SK-N-SH treated with all-trans-retinoic acid at 6 μM for 48 hours (cell line): ENCODE measurements at regions not wholly inside any gene's neighbourhood (a gene's known extent, or its start where the extent isn't known, plus 50 kb on each side); places are given as distances from the start of the nearest gene placed in this dataset.

Source experiments
- ATAC-seq: fragments of 200-7000 bp; cut with Tn5 transposase; 3 replicates; pipeline ENCODE4 v1.9.1; 2020; ENCODE audit warnings: mild to moderate bottlenecking, moderate library complexity
- ARNTL ChIP-seq: fragments of 450-650 bp; formaldehyde crosslinking; IDR thresholded peaks from 2 replicates; pipeline ENCODE4 v1.5.0; 2020; ENCODE audit warnings: low read depth, mild to moderate bottlenecking, moderate library complexity, borderline replicate concordance
- CREB5 ChIP-seq: fragments of 250-450 bp; sonication (Bioruptor Pico); IDR thresholded peaks from 2 replicates; pipeline ENCODE4 v1.5.1; 2020; ENCODE audit warnings: low read depth, mild to moderate bottlenecking, moderate library complexity
- CSDC2 ChIP-seq: fragments of 250-450 bp; sonication (Bioruptor Pico); IDR thresholded peaks from 2 replicates; pipeline ENCODE4 v1.5.0; 2020; ENCODE audit warnings: mild to moderate bottlenecking, moderate library complexity
- CSRNP3 ChIP-seq: fragments of 250-450 bp; sonication (Bioruptor Pico); IDR thresholded peaks from 2 replicates; pipeline ENCODE4 v1.5.1; 2021; ENCODE audit warnings: mild to moderate bottlenecking, moderate library complexity
- ESRRG ChIP-seq: fragments of 250-450 bp; sonication (Bioruptor Pico); IDR thresholded peaks from 2 replicates; pipeline ENCODE4 v1.6.1; 2021; ENCODE audit warnings: mild to moderate bottlenecking
- GLIS3 ChIP-seq: fragments of 250-450 bp; sonication (Bioruptor Pico); IDR thresholded peaks from 2 replicates; pipeline ENCODE4 v1.5.0; 2020; ENCODE audit warnings: mild to moderate bottlenecking, moderate library complexity
- ISL1 ChIP-seq: fragments of 250-450 bp; sonication (Bioruptor Pico); IDR thresholded peaks from 2 replicates; pipeline ENCODE4 v2.1.2; 2022; ENCODE audit warnings: mild to moderate bottlenecking, moderate library complexity
- OSR1 ChIP-seq: fragments of 250-450 bp; sonication (Bioruptor Pico); IDR thresholded peaks from 2 replicates; pipeline ENCODE4 v1.8.0; 2022; ENCODE audit warnings: moderate library complexity, mild to moderate bottlenecking, inconsistent platforms
- PATZ1 ChIP-seq: fragments of 250-450 bp; sonication (Bioruptor Pico); IDR thresholded peaks from 2 replicates; pipeline ENCODE4 v1.8.0; 2020; ENCODE audit warnings: mild to moderate bottlenecking, moderate library complexity, borderline replicate concordance
- POU6F1 ChIP-seq: fragments of 250-450 bp; sonication (Bioruptor Pico); IDR thresholded peaks from 2 replicates; pipeline ENCODE4 v1.8.0; 2021; ENCODE audit warnings: low read depth, mild to moderate bottlenecking, moderate library complexity, borderline replicate concordance
- RARB ChIP-seq: fragments of 250-450 bp; sonication (Bioruptor Pico); IDR thresholded peaks from 2 replicates; pipeline ENCODE4 v1.8.0; 2021; ENCODE audit warnings: mild to moderate bottlenecking, moderate library complexity
- SNAI2 ChIP-seq: fragments of 250-450 bp; sonication (Bioruptor Pico); IDR thresholded peaks from 2 replicates; pipeline ENCODE4 v1.5.0; 2020; ENCODE audit warnings: mild to moderate bottlenecking, moderate library complexity
- TCF4 ChIP-seq: fragments of 250-450 bp; sonication (Bioruptor Pico); IDR thresholded peaks from 2 replicates; pipeline ENCODE4 v1.8.0; 2021; ENCODE audit warnings: mild to moderate bottlenecking, moderate library complexity, borderline replicate concordance
- TOX ChIP-seq: fragments of 250-450 bp; sonication (Bioruptor Pico); IDR thresholded peaks from 2 replicates; pipeline ENCODE4 v1.8.0; 2021; ENCODE audit warnings: mild to moderate bottlenecking, moderate library complexity, borderline replicate concordance
- TSHZ2 ChIP-seq: fragments of 250-450 bp; sonication (Bioruptor Pico); IDR thresholded peaks from 2 replicates; pipeline ENCODE4 v1.5.0; 2020; ENCODE audit warnings: mild to moderate bottlenecking, moderate library complexity
- ZC3H10 ChIP-seq: fragments of 250-450 bp; sonication (Bioruptor Pico); IDR thresholded peaks from 2 replicates; pipeline ENCODE4 v1.5.1; 2021; ENCODE audit warnings: mild to moderate bottlenecking, moderate library complexity
- ZFP30 ChIP-seq: fragments of 450-650 bp; formaldehyde crosslinking; IDR thresholded peaks from 2 replicates; pipeline ENCODE4 v1.5.0; 2022; ENCODE audit warnings: mild to moderate bottlenecking, moderate library complexity
- ZNF565 ChIP-seq: fragments of 450-650 bp; formaldehyde crosslinking; conservative IDR thresholded peaks from 2 replicates; pipeline ENCODE4 v1.5.0; 2020; ENCODE audit warnings: low read depth, mild to moderate bottlenecking, moderate library complexity
- ZNF70 ChIP-seq: fragments of 450-650 bp; formaldehyde crosslinking; IDR thresholded peaks from 2 replicates; pipeline ENCODE4 v1.5.0; 2020; ENCODE audit warnings: mild to moderate bottlenecking, moderate library complexity
- ZNF8 ChIP-seq: fragments of 450-650 bp; formaldehyde crosslinking; IDR thresholded peaks from 2 replicates; pipeline ENCODE4 v1.5.0; 2020; ENCODE audit warnings: mild to moderate bottlenecking, moderate library complexity

GRCh38 chr20:58043236-58044140, 185.0 kb downstream of the ANKRD60 start:
- no peak for ATAC-seq
- TF ChIP-seq GLIS3, result no peak

- TF ChIP-seq TSHZ2 (CRISPR knock-in tag), result no peak
- no peak for TF ChIP-seq RARB (CRISPR knock-in tag)
- no peak for TF ChIP-seq ESRRG (CRISPR knock-in tag)
- no peak for TF ChIP-seq CSDC2 (CRISPR knock-in tag)
- TF ChIP-seq SNAI2 (CRISPR knock-in tag), result no peak
- TF ChIP-seq, all 23 proteins: peak for 0
- no peak for ATAC-seq
Measured at GRCh38 chr20:58042591-58042990, 185.9 kb downstream of the ANKRD60 start.

DNA sequence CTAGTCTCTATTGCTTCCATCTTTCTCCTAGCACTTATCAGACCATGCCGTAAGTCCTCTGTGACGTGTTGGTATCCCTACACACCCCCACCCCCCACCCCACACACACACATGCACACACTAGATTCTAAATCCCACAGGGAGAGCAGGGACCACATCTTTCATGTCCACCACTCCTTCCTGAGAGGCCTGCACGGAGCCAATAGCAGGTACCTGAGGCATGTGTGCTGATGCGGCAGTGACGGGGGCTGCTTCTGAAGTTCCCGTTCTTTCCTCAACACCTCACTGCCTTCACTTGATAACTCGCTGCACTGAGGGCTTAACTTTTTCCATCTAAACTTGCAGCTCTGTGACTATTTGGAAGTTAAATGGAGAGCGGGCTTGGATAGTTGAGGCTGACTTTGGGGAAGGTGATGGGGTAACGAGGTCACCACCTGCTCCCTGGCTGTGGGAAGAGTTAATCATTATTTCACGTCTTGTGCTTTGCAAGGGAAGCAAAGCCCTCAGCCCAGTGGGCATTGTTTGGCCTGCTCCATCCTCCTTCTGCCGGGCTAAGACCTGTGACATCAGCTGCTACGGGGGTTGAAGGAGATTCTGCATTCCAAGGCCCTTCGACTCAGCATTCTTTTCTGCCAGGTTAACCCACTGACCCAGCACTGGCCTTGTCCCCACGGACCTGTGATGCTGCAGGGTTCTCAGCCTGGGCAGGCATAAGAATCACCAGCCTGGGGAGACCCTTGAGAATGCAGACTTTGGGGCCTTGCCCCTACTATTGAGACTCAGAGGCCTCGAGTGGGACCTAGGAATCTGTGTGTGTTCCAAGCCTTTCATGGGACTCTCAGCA, 187.8 kb downstream of the ANKRD60 start:
- TF ChIP-seq RARB (CRISPR knock-in tag) (no peak), TOX (CRISPR knock-in tag) (no peak), ZNF8 (CRISPR knock-in tag) (no peak), ESRRG (CRISPR knock-in tag) (no peak), CSDC2 (CRISPR knock-in tag) (no peak), ARNTL (CRISPR knock-in tag) (no peak), CSRNP3 (no peak), ZFP30 (CRISPR knock-in tag) (no peak), ZC3H10 (CRISPR knock-in tag) (no peak), OSR1 (CRISPR knock-in tag) (no peak), ZNF70 (CRISPR knock-in tag) (no peak), SNAI2 (CRISPR knock-in tag) (no peak), ISL1 (no peak), TSHZ2 (CRISPR knock-in tag) (no peak), CREB5 (CRISPR knock-in tag) (no peak), PATZ1 (CRISPR knock-in tag) (no peak), ZNF565 (no peak), POU6F1 (CRISPR knock-in tag) (no peak), GLIS3 (no peak), TCF4 (CRISPR knock-in tag) (no peak)

More for the DNA sequence above, 187.8 kb downstream of the ANKRD60 start:
- no peak for ATAC-seq
